Endodermal cell (in vitro differentiated cells): ENCODE measurements at regions not wholly inside any gene's neighbourhood (a gene's known extent, or its start where the extent isn't known, plus 50 kb on each side); places are given as distances from the start of the nearest gene placed in this dataset.
"Not testable (repeated sequence)": the region's sequence is repeated elsewhere in the genome, so short reads cannot be mapped to it uniquely, and the experiment has no call there.

Experiments
- DNase-seq: peaks from one replicate; pipeline ENCODE4 v3.0.0-alpha.2; 2017
- H3K27ac ChIP-seq: 2 replicates; pipeline ENCODE4 v1.5.1; 2013; ENCODE audit warnings: mild to moderate bottlenecking, low read depth, low read length, moderate library complexity
- H3K27me3 ChIP-seq: 2 replicates; pipeline ENCODE4 v1.6.1; 2013; ENCODE audit warnings: mild to moderate bottlenecking, low read length, moderate library complexity; ENCODE audit not compliant: insufficient read depth, control insufficient read depth, poor library complexity, severe bottlenecking
- H3K36me3 ChIP-seq: 2 replicates; pipeline ENCODE4 v1.7.0; 2013; ENCODE audit warnings: mild to moderate bottlenecking, low read length, moderate library complexity; ENCODE audit not compliant: control insufficient read depth, insufficient read depth
- H3K4me1 ChIP-seq: one replicate; pipeline ENCODE4 v1.7.0; 2013; ENCODE audit warnings: low read length; ENCODE audit not compliant: control insufficient read depth, insufficient read depth
- H3K4me3 ChIP-seq: 2 replicates; pipeline ENCODE4 v1.5.1; 2013; ENCODE audit warnings: mild to moderate bottlenecking, low read length, moderate library complexity
- H3K9ac ChIP-seq: 2 replicates; pipeline ENCODE4 v1.6.1; 2013; ENCODE audit warnings: mild to moderate bottlenecking, low read length, moderate library complexity; ENCODE audit not compliant: poor library complexity, severe bottlenecking; ENCODE audit errors: extremely low read depth
- H3K9me3 ChIP-seq: 2 replicates; pipeline ENCODE4 v1.6.1; 2013; ENCODE audit warnings: mild to moderate bottlenecking, low read length, moderate library complexity; ENCODE audit not compliant: control insufficient read depth
- H3K27ac Mint-ChIP-seq: 2 replicates; pipeline ENCODE4 v1.8.0; 2020; ENCODE audit warnings: mixed read lengths
- H3K27me3 Mint-ChIP-seq: 2 replicates; pipeline ENCODE4 v1.8.0; 2021; ENCODE audit warnings: mild to moderate bottlenecking, mixed read lengths; ENCODE audit not compliant: insufficient read depth
- H3K36me3 Mint-ChIP-seq: 2 replicates; pipeline ENCODE4 v1.8.0; 2020; ENCODE audit warnings: low read depth, mixed read lengths
- H3K4me1 Mint-ChIP-seq: 2 replicates; pipeline ENCODE4 v1.8.0; 2020; ENCODE audit warnings: mixed read lengths
- H3K4me3 Mint-ChIP-seq: 2 replicates; pipeline ENCODE4 v1.8.0; 2020; ENCODE audit warnings: mild to moderate bottlenecking, moderate library complexity, mixed read lengths
- H3K9me3 Mint-ChIP-seq: 2 replicates; pipeline ENCODE4 v1.8.0; 2020; ENCODE audit warnings: mild to moderate bottlenecking, mixed read lengths
- CTCF ChIP-seq: fragments of 200-600 bp; sonication (generic); conservative IDR thresholded peaks from 2 replicates; pipeline ENCODE4 v1.5.0; 2021; ENCODE audit warnings: antibody characterized with exemption, mild to moderate bottlenecking
- WGBS, 2 experiments: methylation state at CpG; one replicate each; pipeline versions ENCODE4 v1.1.5 to v1.1.7; 2013; ENCODE audit warnings: missing lambda C conversion rate in 2 of 2, mixed read lengths in 1 of 2; ENCODE audit not compliant: insufficient coverage in 1 of 2, insufficient read length in 1 of 2; 5-methylcytosine and 5-hydroxymethylcytosine counted together

- Mint-ChIP-seq H3K4me1 (no peaks in the 10 kb centered on the region), H3K9me3 (peaks cover 11% of the 10 kb centered on the region), H3K4me3 (no peak overlapping the region), H3K27ac (no peak overlapping the region), H3K27me3 (no peaks in the 10 kb centered on the region), H3K36me3 (no peaks in the 10 kb centered on the region)
- Histone ChIP-seq H3K27ac (no peak overlapping the region), H3K4me1 (no peaks in the 10 kb centered on the region), H3K9me3 (peaks cover 4% of the 10 kb centered on the region), H3K27me3 (no peaks in the 10 kb centered on the region), H3K9ac (no peak overlapping the region), H3K4me3 (no peak overlapping the region), H3K36me3 (no peaks in the 10 kb centered on the region)
- no peak for TF ChIP-seq CTCF
- DNase-seq: no peak
Measured at GRCh38 chr4:165813606-165814005, 59.4 kb upstream of the TLL1 start.

GRCh38 chr4:165814256-165815020 lies 58.6 kb upstream of the TLL1 start:
- Histone ChIP-seq H3K36me3 (no peaks in the 10 kb centered on the region), H3K4me3 (no peak overlapping the region), H3K9ac (no peak overlapping the region), H3K27me3 (no peaks in the 10 kb centered on the region), H3K27ac (no peak overlapping the region), H3K9me3 (peaks cover 4% of the 10 kb centered on the region), H3K4me1 (no peaks in the 10 kb centered on the region)
- TF ChIP-seq CTCF: no peak
- Mint-ChIP-seq H3K4me3 (no peak overlapping the region), H3K9me3 (peaks cover 14% of the 10 kb centered on the region), H3K27me3 (no peaks in the 10 kb centered on the region), H3K4me1 (no peaks in the 10 kb centered on the region), H3K27ac (no peak overlapping the region), H3K36me3 (no peaks in the 10 kb centered on the region)
- DNase-seq: no peak
- WGBS, 2 experiments: 86 to 100% methylated on average over 2 to 3 of the region's 4 CpGs

GRCh38 chr4:165819126-165819525 lies 53.9 kb upstream of the TLL1 start:
- H3K27ac Mint-ChIP-seq, H3K27ac ChIP-seq, H3K4me3 Mint-ChIP-seq, H3K27me3 ChIP-seq, H3K9ac ChIP-seq, H3K4me1 Mint-ChIP-seq, H3K9me3 ChIP-seq, H3K36me3 ChIP-seq, H3K4me3 ChIP-seq, H3K27me3 Mint-ChIP-seq, H3K4me1 ChIP-seq, H3K36me3 Mint-ChIP-seq, DNase-seq: not testable (repeated sequence)
- WGBS, 2 experiments: 94 to 100% methylated on average over 1 to 6 of the region's 6 CpGs
- H3K9me3 Mint-ChIP-seq: peaks cover 14% of the 10 kb centered on the region
